PFSK-1 (cell line): ENCODE measurements at regions not wholly inside any gene's neighbourhood (a gene's known extent, or its start where the extent isn't known, plus 50 kb on each side); places are given as distances from the start of the nearest gene placed in this dataset.

Experiments used
- FOXP2 ChIP-seq: optimal IDR thresholded peaks from 2 replicates; pipeline ENCODE3; 2011; ENCODE audit warnings: borderline replicate concordance, control low read depth, inconsistent platforms; ENCODE audit not compliant: insufficient read depth; ENCODE audit errors: extremely low read length, extremely low read depth
- POLR2AphosphoS5 ChIP-seq: IDR thresholded peaks from 2 replicates; pipeline ENCODE4 v1.6.1; 2012; ENCODE audit warnings: low read depth, mild to moderate bottlenecking, control low read depth, low read length, moderate library complexity
- SIN3A ChIP-seq: IDR thresholded peaks from 2 replicates; pipeline ENCODE4 v1.6.1; 2012; ENCODE audit warnings: mild to moderate bottlenecking, low read length, moderate library complexity, borderline replicate concordance; ENCODE audit not compliant: insufficient read depth
- TAF1 ChIP-seq: IDR thresholded peaks from 2 replicates; pipeline ENCODE4 v1.6.1; 2012; ENCODE audit warnings: low read length, control low read depth, borderline replicate concordance; ENCODE audit not compliant: insufficient read depth
- TF ChIP-seq, protein P1 (sequence below), 2 experiments: IDR thresholded peaks; 2 replicates each; pipeline versions ENCODE4 v1.6.1 to v1.8.0; 2011 to 2012; ENCODE audit warnings: low read depth in 2 of 2, low read length in 2 of 2, control low read depth in 1 of 2, inconsistent platforms in 1 of 2, mild to moderate bottlenecking in 1 of 2, moderate library complexity in 1 of 2; ENCODE audit not compliant: insufficient read depth in 1 of 2

DNA sequence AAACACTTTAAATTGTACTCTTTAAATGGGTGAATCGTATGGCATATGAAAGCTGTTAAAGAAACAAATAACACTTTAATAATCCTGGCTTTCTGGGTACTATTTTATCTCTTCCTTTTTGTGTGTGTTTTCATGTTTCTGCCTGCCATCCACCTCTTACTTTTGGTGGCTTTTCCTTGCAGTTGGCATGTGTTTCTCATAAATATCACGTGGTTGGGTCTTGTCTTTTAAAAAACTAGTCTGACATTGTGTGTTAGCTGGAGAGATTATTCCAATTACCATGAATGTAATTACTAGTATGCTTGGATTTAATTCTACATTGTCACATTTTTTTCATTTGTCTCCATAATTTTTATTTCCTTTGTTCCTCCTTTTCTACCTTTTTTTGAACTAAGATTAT is 262.9 kb upstream of the B3GAT1 start:
- no peak for TF ChIP-seq POLR2AphosphoS5
- TF ChIP-seq SIN3A, result no peak
- TF ChIP-seq, protein P1, sequence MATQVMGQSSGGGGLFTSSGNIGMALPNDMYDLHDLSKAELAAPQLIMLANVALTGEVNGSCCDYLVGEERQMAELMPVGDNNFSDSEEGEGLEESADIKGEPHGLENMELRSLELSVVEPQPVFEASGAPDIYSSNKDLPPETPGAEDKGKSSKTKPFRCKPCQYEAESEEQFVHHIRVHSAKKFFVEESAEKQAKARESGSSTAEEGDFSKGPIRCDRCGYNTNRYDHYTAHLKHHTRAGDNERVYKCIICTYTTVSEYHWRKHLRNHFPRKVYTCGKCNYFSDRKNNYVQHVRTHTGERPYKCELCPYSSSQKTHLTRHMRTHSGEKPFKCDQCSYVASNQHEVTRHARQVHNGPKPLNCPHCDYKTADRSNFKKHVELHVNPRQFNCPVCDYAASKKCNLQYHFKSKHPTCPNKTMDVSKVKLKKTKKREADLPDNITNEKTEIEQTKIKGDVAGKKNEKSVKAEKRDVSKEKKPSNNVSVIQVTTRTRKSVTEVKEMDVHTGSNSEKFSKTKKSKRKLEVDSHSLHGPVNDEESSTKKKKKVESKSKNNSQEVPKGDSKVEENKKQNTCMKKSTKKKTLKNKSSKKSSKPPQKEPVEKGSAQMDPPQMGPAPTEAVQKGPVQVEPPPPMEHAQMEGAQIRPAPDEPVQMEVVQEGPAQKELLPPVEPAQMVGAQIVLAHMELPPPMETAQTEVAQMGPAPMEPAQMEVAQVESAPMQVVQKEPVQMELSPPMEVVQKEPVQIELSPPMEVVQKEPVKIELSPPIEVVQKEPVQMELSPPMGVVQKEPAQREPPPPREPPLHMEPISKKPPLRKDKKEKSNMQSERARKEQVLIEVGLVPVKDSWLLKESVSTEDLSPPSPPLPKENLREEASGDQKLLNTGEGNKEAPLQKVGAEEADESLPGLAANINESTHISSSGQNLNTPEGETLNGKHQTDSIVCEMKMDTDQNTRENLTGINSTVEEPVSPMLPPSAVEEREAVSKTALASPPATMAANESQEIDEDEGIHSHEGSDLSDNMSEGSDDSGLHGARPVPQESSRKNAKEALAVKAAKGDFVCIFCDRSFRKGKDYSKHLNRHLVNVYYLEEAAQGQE (IDR thresholded peaks at IDR 0.05; ENCODE audit: insufficient read depth in 1 of 2, low read depth in 2 of 2, low read length in 2 of 2), result no peak
- TF ChIP-seq TAF1, result no peak
- no peak for TF ChIP-seq FOXP2
